ENCODE measurements at regions not wholly inside any gene's neighbourhood (a gene's known extent, or its start where the extent isn't known, plus 50 kb on each side); places are given as distances from the start of the nearest gene placed in this dataset.

GRCh38 chr4:7127576-7127975, 59.7 kb upstream of the GRPEL1 start:
- no peak for TF ChIP-seq CTCF (IDR thresholded peaks at IDR 0.05; ENCODE audit: insufficient read depth, low read depth, low read length, missing control alignments)
- H3K4me3 ChIP-seq (ENCODE audit: low read length), result no peak overlapping the region
- DNase-seq (ENCODE audit: low read depth), result no peak

- TF ChIP-seq CTCF (IDR thresholded peaks at IDR 0.05; ENCODE audit: insufficient read depth, low read depth, low read length, missing control alignments), result no peak
- H3K4me3 ChIP-seq (ENCODE audit: low read length), result no peak overlapping the region
- DNase-seq (ENCODE audit: low read depth), result no peak
Measured at GRCh38 chr4:7126981-7127380, 59.1 kb upstream of the GRPEL1 start.

GRCh38 chr4:7124689-7125442, 57.0 kb upstream of the GRPEL1 start:
- no peak overlapping the region for H3K4me3 ChIP-seq (ENCODE audit: low read length)
- DNase-seq (ENCODE audit: low read depth), result peak; percentile 30
- TF ChIP-seq CTCF (IDR thresholded peaks at IDR 0.05; ENCODE audit: insufficient read depth, low read depth, low read length, missing control alignments), result peak; percentile 25

- no peak overlapping the region for H3K4me3 ChIP-seq (ENCODE audit: low read length)
- DNase-seq (ENCODE audit: low read depth), result no peak
- no peak for TF ChIP-seq CTCF (IDR thresholded peaks at IDR 0.05; ENCODE audit: insufficient read depth, low read depth, low read length, missing control alignments)
Measured at GRCh38 chr4:7121866-7122653, 54.2 kb upstream of the GRPEL1 start.

GRCh38 chr4:7121174-7121573, 53.3 kb upstream of the GRPEL1 start:
- H3K4me3 ChIP-seq (ENCODE audit: low read length), result no peak overlapping the region
- TF ChIP-seq CTCF (IDR thresholded peaks at IDR 0.05; ENCODE audit: insufficient read depth, low read depth, low read length, missing control alignments), result no peak
- DNase-seq (ENCODE audit: low read depth), result no peak

GRCh38 chr4:7120341-7120740, 52.5 kb upstream of the GRPEL1 start:
- DNase-seq (ENCODE audit: low read depth), result no peak
- TF ChIP-seq CTCF (IDR thresholded peaks at IDR 0.05; ENCODE audit: insufficient read depth, low read depth, low read length, missing control alignments), result no peak
- no peak overlapping the region for H3K4me3 ChIP-seq (ENCODE audit: low read length)

All from epithelial cell of esophagus (primary cell).